GM18858 (cell line): ENCODE measurements at regions not wholly inside any gene's neighbourhood (a gene's known extent, or its start where the extent isn't known, plus 50 kb on each side); places are given as distances from the start of the nearest gene placed in this dataset.

ENCODE experiments used
- ATAC-seq: cut with Tn5 transposase; IDR thresholded peaks from one replicate; pipeline ENCODE4 v1.9.1; 2021; ENCODE audit not compliant: unreplicated experiment

- no peak for ATAC-seq
Measured at GRCh38 chr3:31246293-31247062, 286.2 kb upstream of the STT3B start.

- ATAC-seq, result no peak
Measured at GRCh38 chr3:31247063-31247447, 285.7 kb upstream of the STT3B start.

- peak; percentile 57 for ATAC-seq
Measured at GRCh38 chr3:31247850-31248562, 284.7 kb upstream of the STT3B start.

- no peak for ATAC-seq
Measured at GRCh38 chr3:31248563-31248992, 284.1 kb upstream of the STT3B start.

- ATAC-seq, result no peak
Measured at GRCh38 chr3:31249545-31249944, 283.2 kb upstream of the STT3B start.

- ATAC-seq, result no peak
Measured at GRCh38 chr3:31250116-31250777, 282.5 kb upstream of the STT3B start.

- ATAC-seq, result no peak
Measured at GRCh38 chr3:31251083-31251482, 281.6 kb upstream of the STT3B start.

GRCh38 chr3:31252216-31253185, 280.2 kb upstream of the STT3B start:
- no peak for ATAC-seq

GRCh38 chr3:31253782-31254181, 278.9 kb upstream of the STT3B start:
- ATAC-seq, result no peak

GRCh38 chr3:31254483-31254882, 278.2 kb upstream of the STT3B start:
- ATAC-seq, result no peak

- no peak for ATAC-seq
Measured at GRCh38 chr3:31255007-31255581, 277.6 kb upstream of the STT3B start.

GRCh38 chr3:31262201-31262600, 270.5 kb upstream of the STT3B start:
- no peak for ATAC-seq

- no peak for ATAC-seq
Measured at GRCh38 chr3:31263897-31264296, 268.8 kb upstream of the STT3B start.

- no peak for ATAC-seq
Measured at GRCh38 chr3:31265646-31266428, 266.9 kb upstream of the STT3B start.

- no peak for ATAC-seq
Measured at GRCh38 chr3:31268868-31269267, 263.9 kb upstream of the STT3B start.

- no peak for ATAC-seq
Measured at GRCh38 chr3:31270010-31270409, 262.7 kb upstream of the STT3B start.

- no peak for ATAC-seq
Measured at GRCh38 chr3:31274326-31275024, 258.2 kb upstream of the STT3B start.

- ATAC-seq, result no peak
Measured at GRCh38 chr3:31275038-31275572, 257.6 kb upstream of the STT3B start.

GRCh38 chr3:31275583-31275982, 257.1 kb upstream of the STT3B start:
- ATAC-seq, result no peak
